HG03139 (cell line): ENCODE measurements at regions not wholly inside any gene's neighbourhood (a gene's known extent, or its start where the extent isn't known, plus 50 kb on each side); places are given as distances from the start of the nearest gene placed in this dataset.
"Not testable (repeated sequence)": the region's sequence is repeated elsewhere in the genome, so short reads cannot be mapped to it uniquely, and the experiment has no call there.

Experiments used
- ATAC-seq: cut with Tn5 transposase; IDR thresholded peaks from one replicate; pipeline ENCODE4 v1.9.1; 2021; ENCODE audit not compliant: unreplicated experiment

- peak; percentile 79 for ATAC-seq
Observed at GRCh38 chr5:123294544-123294943, 128.7 kb downstream of the CEP120 start.

GRCh38 chr5:123289210-123289609, 134.0 kb downstream of the CEP120 start:
- ATAC-seq: no peak

GRCh38 chr5:123287881-123288280, 135.3 kb downstream of the CEP120 start:
- ATAC-seq: no peak

GRCh38 chr5:123286891-123287290, 136.3 kb downstream of the CEP120 start:
- ATAC-seq: no peak

- ATAC-seq: no peak
Observed at GRCh38 chr5:123285122-123286023, 137.8 kb downstream of the CEP120 start.

- no peak for ATAC-seq
Observed at GRCh38 chr5:123283499-123283898, 139.7 kb downstream of the CEP120 start.

- no peak for ATAC-seq
Observed at GRCh38 chr5:123283031-123283430, 140.2 kb downstream of the CEP120 start.

- ATAC-seq: no peak
Observed at GRCh38 chr5:123282444-123282843, 140.8 kb downstream of the CEP120 start.

GRCh38 chr5:123280854-123281253, 142.3 kb downstream of the CEP120 start:
- not testable (repeated sequence) for ATAC-seq

GRCh38 chr5:123279136-123279535, 144.1 kb downstream of the CEP120 start:
- no peak for ATAC-seq

GRCh38 chr5:123278284-123278683, 144.9 kb downstream of the CEP120 start:
- ATAC-seq: no peak

GRCh38 chr5:123273984-123274383, 149.2 kb downstream of the CEP120 start:
- ATAC-seq: no peak

GRCh38 chr5:123273095-123273494, 150.1 kb downstream of the CEP120 start:
- ATAC-seq: no peak

- ATAC-seq: no peak
Observed at GRCh38 chr5:123269851-123270250, 153.4 kb downstream of the CEP120 start.

- no peak for ATAC-seq
Observed at GRCh38 chr5:123269436-123269835, 153.8 kb downstream of the CEP120 start.

- ATAC-seq: no peak
Observed at GRCh38 chr5:123266365-123266764, 156.8 kb downstream of the CEP120 start.

GRCh38 chr5:123265551-123265950, 157.7 kb downstream of the CEP120 start:
- no peak for ATAC-seq

GRCh38 chr5:123264394-123264793, 158.8 kb downstream of the CEP120 start:
- no peak for ATAC-seq

- ATAC-seq: no peak
Observed at GRCh38 chr5:123263859-123264258, 159.3 kb downstream of the CEP120 start.

- no peak for ATAC-seq
Observed at GRCh38 chr5:123262216-123262823, 160.9 kb downstream of the CEP120 start.

GRCh38 chr5:123261752-123262151, 161.5 kb downstream of the CEP120 start:
- no peak for ATAC-seq

- ATAC-seq: no peak
Observed at GRCh38 chr5:123249446-123249845, 160.4 kb downstream of the PRDM6 start.
